Right renal pelvis (tissue), 4 donors: ENCODE measurements at regions not wholly inside any gene's neighbourhood (a gene's known extent, or its start where the extent isn't known, plus 50 kb on each side); places are given as distances from the start of the nearest gene placed in this dataset.
"Not testable (repeated sequence)": the region's sequence is repeated elsewhere in the genome, so short reads cannot be mapped to it uniquely, and the experiment has no call there.

ENCODE experiments used
- DNase-seq, 4 donors: peaks; one replicate each; pipeline ENCODE4 v3.0.0-alpha.2; 2013; ENCODE audit warnings: low read depth in 4 of 4, low spot score in 3 of 4, missing footprints in 1 of 4

- DNase-seq: no peak
Measured at GRCh38 chr14:97129639-97130038, 332.5 kb downstream of the VRK1 start.

- DNase-seq: not testable (repeated sequence)
Measured at GRCh38 chr14:97135847-97136246, 338.7 kb downstream of the VRK1 start.

GRCh38 chr14:97137705-97138104 is 340.5 kb downstream of the VRK1 start:
- DNase-seq: no peak

GRCh38 chr14:97138801-97139200 is 341.6 kb downstream of the VRK1 start:
- DNase-seq: no peak

- DNase-seq: no peak
Measured at GRCh38 chr14:97143011-97143410, 345.8 kb downstream of the VRK1 start.

GRCh38 chr14:97143456-97143855 is 346.3 kb downstream of the VRK1 start:
- DNase-seq: no peak

GRCh38 chr14:97148021-97148420 is 350.8 kb downstream of the VRK1 start:
- DNase-seq: not testable (repeated sequence)

GRCh38 chr14:97149775-97150174 is 352.6 kb downstream of the VRK1 start:
- no peak for DNase-seq

GRCh38 chr14:97153527-97153926 is 356.3 kb downstream of the VRK1 start:
- DNase-seq: no peak

GRCh38 chr14:97155320-97155719 is 358.1 kb downstream of the VRK1 start:
- DNase-seq: no peak

- DNase-seq: no peak
Measured at GRCh38 chr14:97155814-97156213, 358.6 kb downstream of the VRK1 start.

- no peak for DNase-seq
Measured at GRCh38 chr14:97156705-97157104, 359.5 kb downstream of the VRK1 start.

GRCh38 chr14:97158102-97158501 is 360.9 kb downstream of the VRK1 start:
- DNase-seq: no peak

GRCh38 chr14:97159124-97159523 is 361.9 kb downstream of the VRK1 start:
- no peak for DNase-seq

GRCh38 chr14:97162621-97163020 is 365.4 kb downstream of the VRK1 start:
- DNase-seq: no peak

- DNase-seq: no peak
Measured at GRCh38 chr14:97164021-97164420, 366.8 kb downstream of the VRK1 start.

- no peak for DNase-seq
Measured at GRCh38 chr14:97166497-97166896, 369.3 kb downstream of the VRK1 start.

- not testable (repeated sequence) for DNase-seq
Measured at GRCh38 chr14:97167577-97167976, 370.4 kb downstream of the VRK1 start.

GRCh38 chr14:97172644-97173043 is 375.5 kb downstream of the VRK1 start:
- DNase-seq: no peak

- DNase-seq: no peak
Measured at GRCh38 chr14:97177016-97177415, 379.8 kb downstream of the VRK1 start.

GRCh38 chr14:97177635-97178034 is 380.5 kb downstream of the VRK1 start:
- no peak for DNase-seq

GRCh38 chr14:97178781-97179180 is 381.6 kb downstream of the VRK1 start:
- no peak for DNase-seq

GRCh38 chr14:97179573-97179972 is 382.4 kb downstream of the VRK1 start:
- DNase-seq: no peak
